ENCODE measurements at regions not wholly inside any gene's neighbourhood (a gene's known extent, or its start where the extent isn't known, plus 50 kb on each side); places are given as distances from the start of the nearest gene placed in this dataset.

- TF ChIP-seq CTCF (conservative IDR thresholded peaks at IDR 0.05 in 1 of 2, IDR thresholded peaks at IDR 0.05 in 1 of 2; ENCODE audit: extremely low read depth in 1 of 2, insufficient read depth in 1 of 2, low read depth in 1 of 2, low read length in 2 of 2) = no peak
- no peak for TF ChIP-seq EZH2 (IDR thresholded peaks at IDR 0.05; ENCODE audit: borderline replicate concordance, low read length)
These were observed 221.8 kb upstream of the TPRG1 start for GRCh38 chr3:188949996-188950395.
